A549 (cell line): ENCODE measurements at regions not wholly inside any gene's neighbourhood (a gene's known extent, or its start where the extent isn't known, plus 50 kb on each side); places are given as distances from the start of the nearest gene placed in this dataset.

Experiments
- ATAC-seq, 2 experiments: fragments of 200-7000 bp in 1 of 2; fragments of >200 bp in 1 of 2; cut with Nextera tagmentation in 1 of 2; cut with Tn5 transposase in 1 of 2; 3 replicates each; pipeline versions ENCODE4 v1.8.0 to v1.9.1; 2018 to 2020; ENCODE audit warnings: mild to moderate bottlenecking in 1 of 2, moderate library complexity in 1 of 2
- CTCF ChIA-PET: fragments of 300-600 bp; sonication (Branson Sonifier 250); formaldehyde crosslinking; extraction: SDS; loops from one replicate; lab custom pipeline; 2021; ENCODE audit warnings: antibody characterized with exemption, inconsistent platforms; lab: Yijun Ruan, JAX
- POLR2A ChIA-PET: fragments of 350-600 bp; formaldehyde crosslinking; extraction: SDS; loops from one replicate; lab custom pipeline; 2021; ENCODE audit warnings: antibody characterized with exemption, inconsistent platforms; lab: Yijun Ruan, JAX
- DNase-seq, 2 experiments: peaks; one replicate each; pipeline versions ENCODE4 v3.0.0 to v3.0.0-alpha.2; 2011 to 2016; ENCODE audit warnings: low read depth in 1 of 2, low spot score in 1 of 2
- FAIRE-seq: peaks from 2 replicates; lab custom pipeline; 2011; peaks lifted over from hg19 to GRCh38; lab: Jason Lieb, UNC
- H3K27ac ChIP-seq, 2 experiments: fragments of >200 bp; sonication (Bioruptor Twin); formaldehyde crosslinking; 3 replicates each; pipeline ENCODE4 v1.5.1; 2016 to 2017
- H3K4me1 ChIP-seq: fragments of >200 bp; sonication (Bioruptor Twin); formaldehyde crosslinking; 3 replicates; pipeline ENCODE4 v1.6.1; 2016
- H3K4me2 ChIP-seq: fragments of >200 bp; sonication (Bioruptor Twin); formaldehyde crosslinking; 3 replicates; pipeline ENCODE4 v1.6.1; 2016
- H3K4me3 ChIP-seq: fragments of >200 bp; sonication (Bioruptor Twin); formaldehyde crosslinking; 3 replicates; pipeline ENCODE4 v1.5.1; 2016
- H3K9me3 ChIP-seq: fragments of >200 bp; sonication (Bioruptor Twin); formaldehyde crosslinking; 3 replicates; pipeline ENCODE4 v1.6.1; 2016
- BHLHE40 ChIP-seq: IDR thresholded peaks from 2 replicates; pipeline ENCODE4 v1.6.1; 2012; ENCODE audit warnings: low read depth, low read length, inconsistent platforms
- CBX2 ChIP-seq: fragments of 200-600 bp; sonication (generic); IDR thresholded peaks from 2 replicates; pipeline ENCODE4 v1.6.1; 2016; ENCODE audit warnings: low read depth, mild to moderate bottlenecking, borderline replicate concordance
- CHD2 ChIP-seq: fragments of 150-350 bp; IDR thresholded peaks from 2 replicates; pipeline ENCODE4 v1.6.1; 2014; ENCODE audit warnings: low read length; ENCODE audit not compliant: partially characterized antibody
- EHMT2 ChIP-seq: fragments of 200-600 bp; sonication (generic); IDR thresholded peaks from 2 replicates; pipeline ENCODE4 v1.6.1; 2016; ENCODE audit warnings: antibody characterized with exemption, low read depth, mild to moderate bottlenecking, moderate library complexity
- EP300 ChIP-seq, 2 experiments: fragments of >200 bp; sonication (Bioruptor Twin); formaldehyde crosslinking; IDR thresholded peaks; 2 replicates in 1 of 2; 3 replicates in 1 of 2; pipeline ENCODE4 v1.6.1; 2016 to 2017
- FOSB ChIP-seq: fragments of 250-450 bp; sonication (Bioruptor Pico); IDR thresholded peaks from 2 replicates; pipeline ENCODE4 v1.5.0; 2020; ENCODE audit warnings: mild to moderate bottlenecking, moderate library complexity
- FOXS1 ChIP-seq: fragments of 250-450 bp; sonication (Bioruptor Pico); IDR thresholded peaks from 2 replicates; pipeline ENCODE4 v1.5.0; 2020; ENCODE audit warnings: mild to moderate bottlenecking, moderate library complexity
- HEYL ChIP-seq: fragments of 250-450 bp; sonication (Bioruptor Pico); IDR thresholded peaks from 2 replicates; pipeline ENCODE4 v1.8.0; 2021; ENCODE audit warnings: mild to moderate bottlenecking, moderate library complexity
- JUN ChIP-seq, 2 experiments: fragments of >200 bp; sonication (Bioruptor Twin); formaldehyde crosslinking; IDR thresholded peaks; 2 replicates in 1 of 2; 3 replicates in 1 of 2; pipeline ENCODE4 v1.6.1; 2016 to 2017
- MAZ ChIP-seq: fragments of 150-350 bp; IDR thresholded peaks from 2 replicates; pipeline ENCODE4 v1.6.1; 2014; ENCODE audit warnings: antibody characterized with exemption, low read depth, low read length, borderline replicate concordance
- PHF8 ChIP-seq: fragments of 200-600 bp; sonication (generic); IDR thresholded peaks from 2 replicates; pipeline ENCODE4 v1.6.1; 2016; ENCODE audit warnings: low read depth, mild to moderate bottlenecking, antibody characterized with exemption, moderate library complexity, borderline replicate concordance
- POLR2A ChIP-seq: IDR thresholded peaks from 2 replicates; pipeline ENCODE4 v1.6.1; 2012; ENCODE audit warnings: mild to moderate bottlenecking, low read length
- POLR2AphosphoS2 ChIP-seq: conservative IDR thresholded peaks from 2 replicates; pipeline ENCODE4 v1.6.1; 2012; ENCODE audit warnings: low read length, improper control_type of control experiment, inconsistent platforms
- RAD21 ChIP-seq, 2 experiments: fragments of >200 bp in 1 of 2; sonication (Bioruptor Twin) in 1 of 2; formaldehyde crosslinking in 1 of 2; IDR thresholded peaks in 1 of 2; conservative IDR thresholded peaks in 1 of 2; 2 replicates in 1 of 2; 3 replicates in 1 of 2; pipeline ENCODE4 v1.6.1; 2012 to 2018; ENCODE audit warnings: inconsistent platforms in 1 of 2
- RFX5 ChIP-seq: fragments of 450-650 bp; IDR thresholded peaks from 2 replicates; pipeline ENCODE4 v1.7.1; 2014; ENCODE audit warnings: antibody characterized with exemption, mild to moderate bottlenecking, moderate library complexity
- SMC3 ChIP-seq: fragments of >200 bp; sonication (Bioruptor Twin); formaldehyde crosslinking; IDR thresholded peaks from 3 replicates; pipeline ENCODE4 v1.6.1; 2018; ENCODE audit warnings: inconsistent platforms
- SREBF2 ChIP-seq: fragments of 450-650 bp; IDR thresholded peaks from 2 replicates; pipeline ENCODE4 v1.6.1; 2014; ENCODE audit warnings: mild to moderate bottlenecking, moderate library complexity
- TP53 ChIP-seq: fragments of 250-450 bp; sonication (Bioruptor Pico); IDR thresholded peaks from 2 replicates; pipeline ENCODE4 v1.5.0; 2021; ENCODE audit warnings: mild to moderate bottlenecking, moderate library complexity
- ZFP36 ChIP-seq: fragments of 450-650 bp; IDR thresholded peaks from 2 replicates; pipeline ENCODE4 v1.6.1; 2014; ENCODE audit warnings: borderline replicate concordance; ENCODE audit not compliant: partially characterized antibody
- WGBS: methylation state at CpG from one replicate; pipeline ENCODE4 v1.1.6; 2017; ENCODE audit errors: missing lambda C conversion rate; 5-methylcytosine and 5-hydroxymethylcytosine counted together
- TF ChIP-seq, protein P1 (sequence below): fragments of 450-650 bp; IDR thresholded peaks from 2 replicates; pipeline ENCODE4 v1.6.1; 2014; ENCODE audit warnings: antibody characterized with exemption
- TF ChIP-seq, protein P2 (sequence below): IDR thresholded peaks from 2 replicates; pipeline ENCODE4 v1.6.1; 2012
- TF ChIP-seq, protein P3 (sequence below): IDR thresholded peaks from 2 replicates; pipeline ENCODE4 v1.6.1; 2012
- TF ChIP-seq, protein P4 (sequence below): fragments of 200-600 bp; sonication (generic); IDR thresholded peaks from 2 replicates; pipeline ENCODE4 v1.6.1; 2016; ENCODE audit warnings: antibody characterized with exemption, mild to moderate bottlenecking, moderate library complexity

DNA sequence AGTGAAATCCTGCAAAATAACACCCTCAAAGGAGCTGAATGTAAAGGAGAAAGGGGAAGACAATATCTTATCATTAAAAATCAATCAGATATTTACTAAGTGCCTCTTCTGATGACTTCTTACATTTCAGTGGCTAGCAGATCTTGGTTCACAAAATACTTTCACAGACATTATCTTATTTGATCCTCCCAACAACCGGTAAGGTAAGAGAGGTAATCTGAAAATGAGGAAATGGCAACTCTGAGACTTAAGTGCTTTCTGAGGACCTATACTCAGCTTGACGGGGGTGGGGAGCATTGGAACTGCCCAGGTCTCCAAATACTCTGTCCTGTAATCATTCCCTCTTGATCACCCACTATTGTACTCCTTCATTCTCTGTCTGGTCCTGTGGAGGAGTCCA lies 144.6 kb upstream of the MKLN1 start (continued):
- TF ChIP-seq, protein P1, sequence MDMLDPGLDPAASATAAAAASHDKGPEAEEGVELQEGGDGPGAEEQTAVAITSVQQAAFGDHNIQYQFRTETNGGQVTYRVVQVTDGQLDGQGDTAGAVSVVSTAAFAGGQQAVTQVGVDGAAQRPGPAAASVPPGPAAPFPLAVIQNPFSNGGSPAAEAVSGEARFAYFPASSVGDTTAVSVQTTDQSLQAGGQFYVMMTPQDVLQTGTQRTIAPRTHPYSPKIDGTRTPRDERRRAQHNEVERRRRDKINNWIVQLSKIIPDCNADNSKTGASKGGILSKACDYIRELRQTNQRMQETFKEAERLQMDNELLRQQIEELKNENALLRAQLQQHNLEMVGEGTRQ, result no peak
- TF ChIP-seq SREBF2 (no peak), EP300 (IDR thresholded peaks at IDR 0.05) (no peak), POLR2AphosphoS2 (no peak), FOSB (CRISPR knock-in tag) (no peak), CBX2 (no peak), POLR2A (no peak), FOXS1 (no peak), JUN (IDR thresholded peaks at IDR 0.05) (no peak), PHF8 (no peak), TP53 (CRISPR knock-in tag) (no peak), BHLHE40 (no peak), SMC3 (no peak)

DNA sequence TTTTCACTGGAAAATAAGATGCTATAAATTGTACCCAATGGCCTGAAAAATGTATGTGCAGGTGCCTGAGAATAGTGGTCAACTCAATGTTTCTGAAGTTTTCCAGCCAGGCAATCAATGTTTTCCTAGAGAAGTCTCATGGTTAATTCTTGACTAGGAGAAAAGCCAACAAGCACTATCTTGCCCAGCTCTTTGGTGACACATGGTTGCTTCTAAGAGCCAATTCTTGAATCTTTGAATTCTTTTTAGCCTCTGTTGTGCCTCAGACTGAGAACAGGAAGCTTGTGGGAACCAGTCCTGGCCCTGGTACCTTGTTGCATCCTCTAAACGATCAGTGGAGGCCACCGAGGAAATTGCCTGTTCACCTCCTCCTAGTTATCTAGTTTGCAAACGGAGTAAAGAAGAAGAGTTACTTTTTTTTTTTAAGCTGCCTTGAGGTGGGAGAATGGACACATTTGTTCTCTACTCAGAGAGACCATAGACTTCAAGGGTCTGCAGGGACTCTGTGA lies 144.0 kb upstream of the MKLN1 start:
- H3K27ac ChIP-seq, result peak overlapping the region; percentile 22 to 90; a peak in 4 of 6 replicates
- no peak for TF ChIP-seq TP53 (CRISPR knock-in tag)
- no peak for TF ChIP-seq RFX5
- TF ChIP-seq, protein P2, sequence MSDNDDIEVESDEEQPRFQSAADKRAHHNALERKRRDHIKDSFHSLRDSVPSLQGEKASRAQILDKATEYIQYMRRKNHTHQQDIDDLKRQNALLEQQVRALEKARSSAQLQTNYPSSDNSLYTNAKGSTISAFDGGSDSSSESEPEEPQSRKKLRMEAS, result no peak
- TF ChIP-seq RAD21 (conservative IDR thresholded peaks at IDR 0.05 in 1 of 2, IDR thresholded peaks at IDR 0.05 in 1 of 2), result no peak
- TF ChIP-seq HEYL (CRISPR knock-in tag), result no peak
- no peak for TF ChIP-seq MAZ
- no peak for ATAC-seq
- no peak overlapping the region for H3K4me2 ChIP-seq
- CTCF ChIA-PET, result interaction anchor here (0.6 kb wide), 1 partner anchor 112 kb away, joined by 3 read pairs; no protein-coding TSS in a partner anchor
- POLR2A ChIA-PET, result no interaction called here
- FAIRE-seq, result no peak
- no peaks in the 10 kb centered on the region for H3K9me3 ChIP-seq
- no peak overlapping the region for H3K4me3 ChIP-seq
- DNase-seq, result no peak
- H3K4me1 ChIP-seq, result peaks cover 59% of the 10 kb centered on the region
- WGBS, result 90% methylated on average over 3 of the region's 3 CpGs

DNA sequence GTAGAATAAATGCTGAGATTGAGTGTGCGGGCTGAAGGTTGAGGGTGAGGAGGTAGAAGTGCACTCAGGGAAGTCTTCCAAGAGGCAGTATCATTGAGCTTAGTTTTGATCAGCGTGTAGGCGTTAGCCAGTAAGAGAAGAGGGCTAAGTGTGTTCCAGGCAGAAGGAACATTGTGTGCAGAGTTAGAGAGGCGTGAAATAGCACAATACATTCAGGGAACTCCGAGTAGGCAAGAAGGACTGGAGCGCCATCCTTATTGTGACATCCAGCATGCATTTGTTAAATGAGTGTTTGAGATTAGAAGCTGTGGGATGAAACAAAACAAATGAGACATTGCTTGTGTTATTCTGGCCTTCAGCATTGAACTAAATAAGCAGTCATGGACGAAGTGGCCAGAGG lies 140.9 kb upstream of the MKLN1 start:
- ChIA-PET POLR2A (interaction anchor here (2.6 kb wide), 1 partner anchor 22 kb away, joined by 21 read pairs; no protein-coding TSS in a partner anchor), CTCF (interaction anchor here (0.6 to 3.2 kb wide), 2 partner anchors 23 to 232 kb away, joined by 3 to 9 read pairs; no protein-coding TSS in a partner anchor)
- peak overlapping the region; percentile 72 to 90 for H3K27ac ChIP-seq
- H3K4me2 ChIP-seq, result peak overlapping the region; percentile 52
- no peak for ATAC-seq
- H3K9me3 ChIP-seq, result no peaks in the 10 kb centered on the region
- TF ChIP-seq, protein P3, sequence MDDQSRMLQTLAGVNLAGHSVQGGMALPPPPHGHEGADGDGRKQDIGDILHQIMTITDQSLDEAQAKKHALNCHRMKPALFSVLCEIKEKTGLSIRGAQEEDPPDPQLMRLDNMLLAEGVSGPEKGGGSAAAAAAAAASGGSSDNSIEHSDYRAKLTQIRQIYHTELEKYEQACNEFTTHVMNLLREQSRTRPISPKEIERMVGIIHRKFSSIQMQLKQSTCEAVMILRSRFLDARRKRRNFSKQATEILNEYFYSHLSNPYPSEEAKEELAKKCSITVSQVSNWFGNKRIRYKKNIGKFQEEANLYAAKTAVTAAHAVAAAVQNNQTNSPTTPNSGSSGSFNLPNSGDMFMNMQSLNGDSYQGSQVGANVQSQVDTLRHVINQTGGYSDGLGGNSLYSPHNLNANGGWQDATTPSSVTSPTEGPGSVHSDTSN, result no peak
- TF ChIP-seq SMC3 (no peak), CHD2 (no peak), EHMT2 (no peak), ZFP36 (no peak)
- TF ChIP-seq, protein P4, sequence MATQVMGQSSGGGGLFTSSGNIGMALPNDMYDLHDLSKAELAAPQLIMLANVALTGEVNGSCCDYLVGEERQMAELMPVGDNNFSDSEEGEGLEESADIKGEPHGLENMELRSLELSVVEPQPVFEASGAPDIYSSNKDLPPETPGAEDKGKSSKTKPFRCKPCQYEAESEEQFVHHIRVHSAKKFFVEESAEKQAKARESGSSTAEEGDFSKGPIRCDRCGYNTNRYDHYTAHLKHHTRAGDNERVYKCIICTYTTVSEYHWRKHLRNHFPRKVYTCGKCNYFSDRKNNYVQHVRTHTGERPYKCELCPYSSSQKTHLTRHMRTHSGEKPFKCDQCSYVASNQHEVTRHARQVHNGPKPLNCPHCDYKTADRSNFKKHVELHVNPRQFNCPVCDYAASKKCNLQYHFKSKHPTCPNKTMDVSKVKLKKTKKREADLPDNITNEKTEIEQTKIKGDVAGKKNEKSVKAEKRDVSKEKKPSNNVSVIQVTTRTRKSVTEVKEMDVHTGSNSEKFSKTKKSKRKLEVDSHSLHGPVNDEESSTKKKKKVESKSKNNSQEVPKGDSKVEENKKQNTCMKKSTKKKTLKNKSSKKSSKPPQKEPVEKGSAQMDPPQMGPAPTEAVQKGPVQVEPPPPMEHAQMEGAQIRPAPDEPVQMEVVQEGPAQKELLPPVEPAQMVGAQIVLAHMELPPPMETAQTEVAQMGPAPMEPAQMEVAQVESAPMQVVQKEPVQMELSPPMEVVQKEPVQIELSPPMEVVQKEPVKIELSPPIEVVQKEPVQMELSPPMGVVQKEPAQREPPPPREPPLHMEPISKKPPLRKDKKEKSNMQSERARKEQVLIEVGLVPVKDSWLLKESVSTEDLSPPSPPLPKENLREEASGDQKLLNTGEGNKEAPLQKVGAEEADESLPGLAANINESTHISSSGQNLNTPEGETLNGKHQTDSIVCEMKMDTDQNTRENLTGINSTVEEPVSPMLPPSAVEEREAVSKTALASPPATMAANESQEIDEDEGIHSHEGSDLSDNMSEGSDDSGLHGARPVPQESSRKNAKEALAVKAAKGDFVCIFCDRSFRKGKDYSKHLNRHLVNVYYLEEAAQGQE, result no peak
- FAIRE-seq, result no peak
- no peak for DNase-seq
- H3K4me1 ChIP-seq, result peaks cover 80% of the 10 kb centered on the region
- no peak overlapping the region for H3K4me3 ChIP-seq
- 92% methylated on average over 7 of the region's 7 CpGs for WGBS
